K562 (cell line): ENCODE measurements at regions not wholly inside any gene's neighbourhood (a gene's known extent, or its start where the extent isn't known, plus 50 kb on each side); places are given as distances from the start of the nearest gene placed in this dataset.
A peak's percentile ranks its signal among the peaks of the same experiment; 100 is the strongest.

Experiments used
- ATAC-seq: fragments of 200-7000 bp; cut with Tn5 transposase; 3 replicates; pipeline ENCODE4 v1.9.1; 2020; ENCODE audit warnings: moderate library complexity
- BruUV-seq: library from RNA; stranded (reverse); fragments of 400-500 nt; replicated peaks from 2 replicates; lab custom pipeline; 2021; lab: Mats Ljungman, UMichigan
- CTCF ChIA-PET: fragments of 300-600 bp; formaldehyde crosslinking; extraction: SDS; loops from one replicate; lab custom pipeline; 2021; ENCODE audit warnings: low intra/inter-chr PET ratio; lab: Yijun Ruan, JAX
- POLR2A ChIA-PET: fragments of 300-600, 350-650 bp; sonication (Branson Sonifier 250); formaldehyde crosslinking; extraction: SDS; loops from one replicate; lab custom pipeline; 2021; ENCODE audit warnings: antibody characterized with exemption, inconsistent platforms; lab: Yijun Ruan, JAX
- DNase-seq, 4 experiments: peaks; one replicate each; pipeline versions ENCODE4 v3.0.0 to v3.0.0-alpha.2; 2011 to 2018; ENCODE audit warnings: low spot score in 3 of 4, mixed read lengths in 3 of 4; ENCODE audit errors: extremely low read depth in 1 of 4
- FAIRE-seq: peaks from 2 replicates; lab custom pipeline; 2011; peaks lifted over from hg19 to GRCh38; lab: Jason Lieb, UNC
- H2AFZ ChIP-seq: 2 replicates; pipeline ENCODE4 v1.6.0; 2011; ENCODE audit warnings: low read depth, low read length, control low read depth, inconsistent platforms
- H3K27ac ChIP-seq: fragments of 200-600 bp; 3 replicates; pipeline ENCODE4 v1.8.0; 2011; ENCODE audit warnings: low read depth, mild to moderate bottlenecking, control low read depth, inconsistent platforms, low read length, moderate library complexity, mixed read lengths; ENCODE audit errors: extremely low read depth
- H3K27me3 ChIP-seq, 2 experiments: fragments of 300-600 bp in 1 of 2; 2 replicates in 1 of 2; 3 replicates in 1 of 2; pipeline versions ENCODE4 v1.6.0 to v1.8.0; 2011; ENCODE audit warnings: inconsistent platforms in 2 of 2, low read length in 2 of 2, mild to moderate bottlenecking in 1 of 2, mixed read lengths in 1 of 2, moderate library complexity in 1 of 2; ENCODE audit not compliant: control insufficient read depth in 2 of 2, insufficient read depth in 2 of 2
- H3K36me3 ChIP-seq: fragments of 300-600 bp; 3 replicates; pipeline ENCODE4 v1.8.0; 2011; ENCODE audit warnings: mild to moderate bottlenecking, low read length, inconsistent platforms; ENCODE audit not compliant: control insufficient read depth, insufficient read depth
- H3K4me1 ChIP-seq, 2 experiments: fragments of 200-600 bp in 1 of 2; replicated peaks in 1 of 2; 2 replicates in 1 of 2; 3 replicates in 1 of 2; pipeline versions ENCODE4 v1.5.1 to v1.8.0; 2011; ENCODE audit warnings: inconsistent platforms in 2 of 2, low read length in 2 of 2, mild to moderate bottlenecking in 1 of 2, mixed read lengths in 1 of 2, moderate library complexity in 1 of 2; ENCODE audit not compliant: control insufficient read depth in 2 of 2, insufficient read depth in 2 of 2
- H3K4me2 ChIP-seq: 2 replicates; pipeline ENCODE4 v1.6.1; 2011; ENCODE audit warnings: low read length, control low read depth, inconsistent platforms, mixed read lengths; ENCODE audit not compliant: insufficient read depth
- H3K4me3 ChIP-seq: fragments of 200-600 bp; sonication (generic), shearing (Covaris generic); 2 replicates; pipeline ENCODE4 v1.5.1; 2016; ENCODE audit warnings: control low read depth, inconsistent platforms
- H3K79me2 ChIP-seq: fragments of 200-600 bp; 3 replicates; pipeline ENCODE4 v1.8.0; 2011; ENCODE audit warnings: low read length, inconsistent platforms; ENCODE audit not compliant: control insufficient read depth, insufficient read depth
- H3K9ac ChIP-seq, 2 experiments: 2 replicates each; pipeline versions ENCODE4 v1.6.0 to v1.6.1; 2011; ENCODE audit warnings: low read depth in 2 of 2, low read length in 2 of 2, control low read depth in 1 of 2, inconsistent platforms in 1 of 2, mild to moderate bottlenecking in 1 of 2, mixed read lengths in 1 of 2; ENCODE audit not compliant: insufficient read depth in 1 of 2
- H3K9me1 ChIP-seq: one replicate; pipeline ENCODE4 v1.6.0; 2011; ENCODE audit warnings: inconsistent platforms, mild to moderate bottlenecking, low read length, moderate library complexity; ENCODE audit not compliant: control insufficient read depth, insufficient read depth
- H3K9me3 ChIP-seq: replicated peaks from 2 replicates; pipeline ENCODE4 v1.5.1; 2011; ENCODE audit warnings: low read depth, low read length, inconsistent platforms; ENCODE audit not compliant: control insufficient read depth, insufficient read depth
- H4K20me1 ChIP-seq: replicated peaks from 2 replicates; pipeline ENCODE4 v1.6.1; 2011; ENCODE audit warnings: low read length, inconsistent platforms, mixed read lengths; ENCODE audit not compliant: control insufficient read depth, insufficient read depth
- KDM1A ChIP-seq, 2 experiments: fragments of 450-650 bp; IDR thresholded peaks; 2 replicates each; pipeline ENCODE4 v1.6.1; 2016; ENCODE audit warnings: mild to moderate bottlenecking in 2 of 2
- MXD1 ChIP-seq: fragments of 250-450 bp; sonication (Bioruptor Pico); IDR thresholded peaks from 2 replicates; pipeline ENCODE4 v1.8.0; 2021; ENCODE audit warnings: borderline replicate concordance, mild to moderate bottlenecking, moderate library complexity; ENCODE audit not compliant: poor library complexity, severe bottlenecking
- PHF21A ChIP-seq: fragments of 450-650 bp; IDR thresholded peaks from 2 replicates; pipeline ENCODE4 v1.6.1; 2017; ENCODE audit warnings: low read depth, borderline replicate concordance
- RCOR1 ChIP-seq, 2 experiments: IDR thresholded peaks; 2 replicates each; pipeline ENCODE4 v1.6.1; 2012; ENCODE audit warnings: low read depth in 2 of 2, low read length in 2 of 2, borderline replicate concordance in 1 of 2, improper control_type of control experiment in 1 of 2
- SMC3 ChIP-seq: conservative IDR thresholded peaks from 2 replicates; pipeline ENCODE4 v1.6.1; 2011; ENCODE audit warnings: low read depth, low read length, improper control_type of control experiment; ENCODE audit not compliant: insufficient read depth
- SNIP1 ChIP-seq: fragments of 450-650 bp; IDR thresholded peaks from 2 replicates; pipeline ENCODE4 v1.7.1; 2017; ENCODE audit warnings: low read depth, mild to moderate bottlenecking
- ZBTB2 ChIP-seq: fragments of 450-650 bp; IDR thresholded peaks from 2 replicates; pipeline ENCODE4 v1.6.1; 2016; ENCODE audit warnings: antibody characterized with exemption
- ZBTB40 ChIP-seq, 2 experiments: fragments of 450-650 bp in 1 of 2; sonication (generic) in 1 of 2; formaldehyde crosslinking in 1 of 2; IDR thresholded peaks; 2 replicates each; pipeline versions ENCODE4 v1.7.1 to v1.9.0; 2016 to 2022; ENCODE audit warnings: inconsistent platforms in 1 of 2, mild to moderate bottlenecking in 1 of 2, missing genetic modification reagents in 1 of 2
- ZC3H11A ChIP-seq: IDR thresholded peaks from 2 replicates; pipeline ENCODE4 v1.6.1; 2012; ENCODE audit warnings: low read depth, low read length, improper control_type of control experiment
- WGBS: fragments of 100-300 bp; shearing (Covaris generic); methylation state at CpG from one replicate; pipeline ENCODE4 v1.1.6; 2016; ENCODE audit warnings: low coverage, mixed read lengths; ENCODE audit not compliant: insufficient coverage; ENCODE audit errors: missing lambda C conversion rate; 5-methylcytosine and 5-hydroxymethylcytosine counted together
- in situ Hi-C: fragments of 300-500 bp; cut with MboI; formaldehyde crosslinking; loops from 4 replicates; pipeline ENCODE4 v1.15.0; 2018; ENCODE audit warnings: inconsistent platforms, mixed read lengths
- intact Hi-C: fragments of 100-400 bp; cut with micrococcal nuclease; formaldehyde crosslinking; loops from 2 replicates; pipeline ENCODE4 v1.14.2; 2022

- H3K36me3 ChIP-seq = no peaks in the 10 kb centered on the region
- H3K27ac ChIP-seq = no peak overlapping the region
- no peak overlapping the region for H3K9ac ChIP-seq
- H3K27me3 ChIP-seq = peaks cover 0 to 12% of the 10 kb centered on the region in 2 experiments; a peak in 1 of 5 replicates
- no peak overlapping the region for H2AFZ ChIP-seq
- no peaks in the 10 kb centered on the region; a peak in 1 of 5 replicates for H3K4me1 ChIP-seq
- BruUV-seq = no TSS peak
- intact Hi-C loops (loop anchor here (5.0 kb wide), 2 partner anchors 51 to 271 kb away; no protein-coding TSS in a partner anchor), in situ Hi-C loops (loop anchor here (5.0 kb wide), 2 partner anchors 51 to 286 kb away; no protein-coding TSS in a partner anchor)
- no peak overlapping the region for H3K4me2 ChIP-seq
- no peaks in the 10 kb centered on the region for H3K79me2 ChIP-seq
- ChIA-PET POLR2A (interaction anchor here (0.5 to 0.6 kb wide), 2 partner anchors 128 to 1530 kb away, joined by 4 to 5 read pairs; no protein-coding TSS in a partner anchor), CTCF (interaction anchor here (1.0 to 1.2 kb wide), 4 partner anchors 50 to 828 kb away, joined by 3 to 5 read pairs (median 3); no protein-coding TSS in a partner anchor)
- peak; percentile 85 for FAIRE-seq
- 8% methylated on average over 7 of the region's 7 CpGs for WGBS
- H4K20me1 ChIP-seq = peaks cover 4% of the 10 kb centered on the region; the same call in 1 of the 2 replicates
- H3K9me1 ChIP-seq = no peaks in the 10 kb centered on the region
- H3K9me3 ChIP-seq = no peaks in the 10 kb centered on the region
- no peak overlapping the region for H3K4me3 ChIP-seq
- peak; percentile 63 to 82 (median 81) for DNase-seq
- peak; percentile 95 for ATAC-seq
- TF ChIP-seq SMC3 (peak; percentile 73), ZC3H11A (no peak), RCOR1 (IDR thresholded peaks at IDR 0.05; ENCODE audit: borderline replicate concordance in 1 of 2, low read depth in 2 of 2, low read length in 2 of 2) (peak in 1 of 2 experiments; percentile 83; a peak in 2 of 4 replicates), MXD1 (CRISPR knock-in tag) (no peak), ZBTB2 (no peak), PHF21A (peak; percentile 94), ZBTB40 (IDR thresholded peaks at IDR 0.05) (no peak), ZBTB40 (CRISPR knock-in tag; IDR thresholded peaks at IDR 0.05) (no peak), KDM1A (IDR thresholded peaks at IDR 0.05) (peak; percentile 90 to 93; a peak in 3 of 4 replicates), SNIP1 (no peak)
Observed at GRCh38 chr15:31488437-31489204, 162.0 kb downstream of the KLF13 start.
